Suppressor macrophage treated with lipopolysaccharide for 1 hour (primary cell): ENCODE measurements at regions not wholly inside any gene's neighbourhood (a gene's known extent, or its start where the extent isn't known, plus 50 kb on each side); places are given as distances from the start of the nearest gene placed in this dataset.
"Not testable (repeated sequence)": the region's sequence is repeated elsewhere in the genome, so short reads cannot be mapped to it uniquely, and the experiment has no call there.

Source experiments
- DNase-seq, 3 donors: peaks; one replicate each; pipeline ENCODE4 v3.0.0-alpha.2; 2020 to 2022

GRCh38 chr6:6414931-6415330 is 94.5 kb upstream of the F13A1 start:
- peak; percentile 59 to 90 (median 84) for DNase-seq

- DNase-seq = no peak
These were observed 97.0 kb upstream of the F13A1 start for GRCh38 chr6:6417475-6417874.

- no peak for DNase-seq
These were observed 98.0 kb upstream of the F13A1 start for GRCh38 chr6:6418421-6418820.

- no peak for DNase-seq
These were observed 99.6 kb upstream of the F13A1 start for GRCh38 chr6:6420107-6420506.

- no peak for DNase-seq
These were observed 113.7 kb upstream of the F13A1 start for GRCh38 chr6:6434151-6434550.

- DNase-seq = no peak
These were observed 114.3 kb upstream of the F13A1 start for GRCh38 chr6:6434723-6435122.

GRCh38 chr6:6436366-6436765 is 115.9 kb upstream of the F13A1 start:
- DNase-seq = no peak

- DNase-seq = no peak
These were observed 116.5 kb upstream of the F13A1 start for GRCh38 chr6:6436946-6437345.

GRCh38 chr6:6438286-6438685 is 117.8 kb upstream of the F13A1 start:
- DNase-seq = no peak

- no peak for DNase-seq
These were observed 119.3 kb upstream of the F13A1 start for GRCh38 chr6:6439778-6440177.

- DNase-seq = no peak
These were observed 131.5 kb upstream of the F13A1 start for GRCh38 chr6:6452002-6452401.

GRCh38 chr6:6453186-6453585 is 132.7 kb upstream of the F13A1 start:
- DNase-seq = no peak

GRCh38 chr6:6455272-6455671 is 133.2 kb upstream of the LY86 start:
- peak in 1 of 3 donors; percentile 38 for DNase-seq

- peak in 2 of 3 donors; percentile 51 to 66 for DNase-seq
These were observed 130.3 kb upstream of the LY86 start for GRCh38 chr6:6458172-6458571.

GRCh38 chr6:6459963-6460362 is 128.6 kb upstream of the LY86 start:
- DNase-seq = not testable (repeated sequence)

GRCh38 chr6:6460416-6460815 is 128.1 kb upstream of the LY86 start:
- DNase-seq = peak; percentile 39 to 59 (median 48)

- DNase-seq = no peak
These were observed 127.4 kb upstream of the LY86 start for GRCh38 chr6:6461138-6461537.

- peak; percentile 50 to 53 (median 53) for DNase-seq
These were observed 121.4 kb upstream of the LY86 start for GRCh38 chr6:6466967-6467761.

GRCh38 chr6:6469074-6469473 is 119.4 kb upstream of the LY86 start:
- peak; percentile 74 to 89 (median 88) for DNase-seq

- DNase-seq = peak; percentile 22 to 59 (median 53)
These were observed 118.4 kb upstream of the LY86 start for GRCh38 chr6:6470123-6470522.

GRCh38 chr6:6471276-6471675 is 117.2 kb upstream of the LY86 start:
- DNase-seq = no peak

GRCh38 chr6:6474170-6474920 is 114.2 kb upstream of the LY86 start:
- no peak for DNase-seq

GRCh38 chr6:6479785-6480184 is 108.7 kb upstream of the LY86 start:
- peak; percentile 43 to 53 (median 48) for DNase-seq

GRCh38 chr6:6482256-6482655 is 106.3 kb upstream of the LY86 start:
- no peak for DNase-seq
